NOMO-1 treated with DMSO at 0.1 percent for 48 hours (cell line): ENCODE measurements at regions not wholly inside any gene's neighbourhood (a gene's known extent, or its start where the extent isn't known, plus 50 kb on each side); places are given as distances from the start of the nearest gene placed in this dataset.
"Not testable (repeated sequence)": the region's sequence is repeated elsewhere in the genome, so short reads cannot be mapped to it uniquely, and the experiment has no call there.

Experiments used
- DNase-seq: peaks from one replicate; lab custom pipeline; 2025; ENCODE audit not compliant: unreplicated experiment; lab: John Stamatoyannopoulos, UW

- DNase-seq: no peak
Observed at GRCh38 chr4:126614356-126614855, 1018.4 kb upstream of the INTU start.

DNA sequence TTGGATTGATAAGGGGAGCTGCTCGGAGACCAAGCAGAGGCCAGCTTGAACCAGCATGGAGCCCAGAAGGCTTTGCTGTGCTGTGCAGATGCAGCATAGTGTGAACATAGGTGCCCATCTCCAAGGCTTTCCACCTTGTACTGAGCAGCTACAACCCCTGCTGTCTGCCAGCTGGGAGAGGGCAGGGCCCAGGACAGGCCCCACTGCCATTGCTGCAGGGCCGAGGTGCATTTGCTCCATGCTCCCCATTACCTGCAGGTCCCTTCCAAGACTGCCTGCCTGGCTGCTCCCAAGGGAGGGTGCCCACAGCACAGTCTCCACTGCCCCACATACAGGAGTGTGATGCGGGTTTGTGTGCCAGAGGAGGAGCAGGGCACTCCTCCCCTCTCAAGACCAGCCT lies 1016.0 kb upstream of the INTU start:
- DNase-seq: no peak

DNA sequence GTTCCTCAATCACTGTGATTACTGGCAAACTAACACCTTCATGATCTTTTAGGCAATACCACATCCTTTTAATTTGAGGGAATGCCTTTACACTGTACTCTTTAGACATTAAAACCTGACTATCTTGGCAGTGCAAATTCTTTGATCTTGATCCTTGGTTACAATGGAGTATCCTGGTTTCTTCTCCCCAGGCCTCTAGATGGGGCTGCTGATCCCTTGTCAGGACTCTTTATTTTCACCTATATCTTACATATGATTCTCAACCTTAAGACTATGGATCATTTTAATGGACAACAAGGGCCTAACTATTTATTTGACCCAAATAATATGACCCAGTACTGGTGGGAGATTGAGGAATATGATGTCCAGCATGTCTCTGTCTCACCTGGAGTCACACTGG lies 1005.5 kb upstream of the INTU start:
- no peak for DNase-seq

- no peak for DNase-seq
Observed at GRCh38 chr4:126628933-126629332, 1003.8 kb upstream of the INTU start.

GRCh38 chr4:126630230-126630629 lies 1002.5 kb upstream of the INTU start:
- DNase-seq: no peak

GRCh38 chr4:126633306-126633705 lies 999.5 kb upstream of the INTU start:
- no peak for DNase-seq

DNA sequence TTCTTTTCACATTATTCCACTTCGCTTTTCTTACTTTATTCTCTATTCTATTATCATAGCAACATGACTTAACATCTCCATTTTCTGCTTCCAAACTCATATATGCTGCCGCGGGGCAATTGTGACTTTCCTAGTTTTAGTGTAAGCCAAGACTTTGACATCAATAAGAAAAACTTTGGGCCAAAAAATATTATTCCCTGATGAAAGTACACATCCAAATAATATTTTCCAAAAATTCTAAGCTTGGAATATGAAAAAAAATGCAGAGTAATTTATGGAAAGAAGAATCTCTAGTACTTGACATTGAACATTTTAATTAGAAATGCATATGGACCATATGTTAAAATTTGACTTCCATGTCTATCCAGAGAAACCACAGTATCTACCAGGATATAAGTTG lies 995.1 kb upstream of the INTU start:
- DNase-seq: no peak

DNA sequence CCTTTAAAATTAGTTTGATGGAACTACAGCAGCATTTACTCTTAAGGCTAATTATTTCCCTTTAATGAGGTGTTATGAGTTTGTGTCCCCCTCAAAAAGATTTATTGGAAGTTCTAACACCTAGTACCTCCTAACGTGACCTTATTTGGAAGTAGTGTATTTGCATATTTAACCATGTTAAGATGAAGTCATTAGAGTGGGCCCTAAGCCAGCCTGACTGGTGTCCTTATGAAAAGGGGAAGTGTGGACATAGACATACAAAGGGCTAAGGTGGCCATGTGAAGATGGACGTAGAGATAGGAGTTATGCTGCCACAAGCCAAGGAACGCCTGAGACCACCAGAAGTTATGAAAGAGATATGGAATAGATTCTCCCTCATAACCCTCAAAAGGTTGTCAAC lies 985.4 kb upstream of the INTU start:
- no peak for DNase-seq

DNA sequence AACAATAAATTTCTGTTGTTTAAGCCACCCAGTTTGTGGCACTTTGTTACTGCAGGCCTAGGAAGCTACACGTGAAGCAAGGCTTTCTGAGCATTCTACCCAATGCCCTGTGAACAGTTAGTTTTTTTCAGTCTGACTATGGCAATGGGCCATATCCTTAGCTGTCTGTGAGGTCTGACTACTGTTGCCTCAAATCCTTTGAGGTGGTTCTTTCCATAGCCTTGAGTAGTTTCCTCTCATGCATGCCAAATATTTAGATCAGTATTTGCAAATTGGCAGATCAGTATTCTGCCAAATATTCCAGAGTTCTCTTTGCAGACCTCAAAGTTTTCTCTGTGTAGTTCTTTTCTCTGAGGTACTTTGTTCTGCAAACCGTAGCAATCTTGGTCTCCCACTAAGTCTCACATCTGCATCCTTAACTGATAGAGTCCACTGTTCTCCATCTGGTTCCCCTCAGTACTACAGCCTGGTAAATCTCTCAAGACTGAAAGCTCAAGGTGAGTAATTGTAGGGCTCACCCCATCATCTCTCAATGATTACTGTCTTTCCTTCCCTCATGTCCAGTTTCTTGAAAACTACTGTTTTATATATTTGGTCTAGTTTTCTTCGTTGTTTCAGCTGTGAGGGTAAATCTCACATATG lies 984.9 kb upstream of the INTU start:
- no peak for DNase-seq

DNA sequence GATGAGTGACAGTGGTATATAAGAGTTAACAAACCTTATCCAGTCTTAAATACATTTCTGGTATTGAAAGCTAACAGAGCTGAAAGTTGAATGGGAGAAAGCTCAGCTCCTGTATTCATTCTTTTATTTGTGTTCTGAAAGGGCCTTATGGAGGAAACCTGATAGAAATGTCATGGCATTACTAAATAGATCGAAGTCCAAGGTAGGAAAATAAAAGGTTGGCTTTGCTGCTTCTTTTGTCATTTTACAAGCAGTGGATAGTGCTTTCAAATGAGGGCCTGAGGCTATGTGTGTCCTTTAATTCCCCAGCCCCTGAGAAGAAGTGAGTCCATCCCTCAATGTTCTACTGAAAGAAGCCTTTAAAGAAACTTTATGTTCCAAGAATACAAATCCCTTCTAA lies 974.3 kb upstream of the INTU start:
- no peak for DNase-seq

DNA sequence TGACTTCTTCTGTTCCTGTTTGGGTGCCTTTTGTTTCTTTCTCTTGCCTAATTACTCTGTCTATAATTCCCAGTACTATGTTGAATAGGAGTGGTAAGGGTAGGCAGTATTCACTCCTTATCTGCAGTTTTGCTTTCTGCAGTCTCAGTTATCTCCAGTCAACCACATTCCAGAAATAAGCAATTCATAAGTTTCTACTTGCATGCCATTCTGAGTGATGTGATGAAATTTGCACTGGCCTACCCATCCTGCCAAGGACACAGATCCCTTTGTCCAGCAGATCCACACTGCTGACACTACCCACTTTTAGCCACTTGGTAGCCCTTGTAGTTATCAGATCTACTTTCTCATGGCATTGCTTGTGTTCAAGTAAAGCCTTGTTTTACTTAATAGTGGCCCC lies 971.6 kb upstream of the INTU start:
- no peak for DNase-seq

DNA sequence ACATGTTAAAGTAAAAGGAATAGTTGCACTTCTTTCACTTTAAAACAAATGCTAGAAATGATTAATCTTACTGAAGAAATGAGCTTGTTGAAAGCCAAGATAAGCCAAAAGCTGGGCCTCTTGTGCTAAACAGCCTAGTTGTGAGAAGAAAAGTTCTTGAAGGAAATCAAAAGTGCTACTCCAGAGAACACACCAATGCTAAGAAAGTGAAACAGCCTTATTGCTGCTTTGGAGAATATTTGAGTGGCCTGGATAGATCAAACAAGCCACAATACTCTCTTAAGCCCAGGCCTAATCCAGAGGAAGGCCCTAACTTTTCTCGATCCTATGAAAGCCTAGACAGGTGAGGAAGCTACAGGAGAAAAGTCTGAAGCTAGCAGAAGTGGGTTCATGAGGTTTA lies 967.9 kb upstream of the INTU start:
- DNase-seq: no peak

GRCh38 chr4:126670038-126670437 lies 962.7 kb upstream of the INTU start:
- not testable (repeated sequence) for DNase-seq

- DNase-seq: no peak
Observed at GRCh38 chr4:126678618-126679017, 954.1 kb upstream of the INTU start.

DNA sequence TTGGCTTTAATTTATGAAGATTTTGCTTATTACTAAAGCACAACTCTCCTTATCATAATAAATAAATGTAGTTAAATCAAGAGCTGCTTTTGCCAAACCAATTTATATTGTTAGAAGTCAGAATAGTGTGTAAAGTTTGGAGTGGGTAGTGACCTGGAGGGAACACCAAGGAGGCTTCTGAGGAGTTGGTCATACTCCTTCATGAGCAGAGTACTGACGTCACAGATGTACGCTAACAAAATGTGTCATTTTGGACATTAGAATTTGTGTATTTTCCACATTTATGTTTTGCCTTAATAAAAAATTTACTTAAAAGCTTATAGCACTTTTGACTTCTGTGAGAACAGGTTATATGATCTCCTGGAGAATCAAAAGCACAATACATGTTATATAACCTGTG lies 953.5 kb upstream of the INTU start:
- no peak for DNase-seq

GRCh38 chr4:126682250-126682649 lies 950.5 kb upstream of the INTU start:
- DNase-seq: no peak

DNA sequence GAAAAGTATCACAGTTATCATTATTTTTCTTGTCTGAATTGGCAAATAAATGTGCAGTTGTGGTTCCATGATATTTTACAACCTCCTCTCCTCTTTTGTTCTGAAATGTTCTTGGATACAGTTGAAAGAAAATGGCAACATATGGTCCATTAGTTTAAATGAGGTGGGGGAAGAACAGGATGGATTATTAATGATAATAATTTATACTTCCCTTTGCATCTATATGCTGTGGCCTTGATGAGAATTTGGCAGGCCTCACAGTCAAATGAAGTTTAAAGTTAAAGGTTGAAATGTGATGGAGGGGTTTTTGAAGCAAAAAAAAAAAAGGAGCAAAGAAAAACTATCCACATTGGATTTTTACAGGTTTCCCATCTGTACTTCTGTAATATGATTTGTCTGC lies 946.3 kb upstream of the INTU start:
- DNase-seq: no peak

- no peak for DNase-seq
Observed at GRCh38 chr4:126687655-126688358, 945.0 kb upstream of the INTU start.

DNA sequence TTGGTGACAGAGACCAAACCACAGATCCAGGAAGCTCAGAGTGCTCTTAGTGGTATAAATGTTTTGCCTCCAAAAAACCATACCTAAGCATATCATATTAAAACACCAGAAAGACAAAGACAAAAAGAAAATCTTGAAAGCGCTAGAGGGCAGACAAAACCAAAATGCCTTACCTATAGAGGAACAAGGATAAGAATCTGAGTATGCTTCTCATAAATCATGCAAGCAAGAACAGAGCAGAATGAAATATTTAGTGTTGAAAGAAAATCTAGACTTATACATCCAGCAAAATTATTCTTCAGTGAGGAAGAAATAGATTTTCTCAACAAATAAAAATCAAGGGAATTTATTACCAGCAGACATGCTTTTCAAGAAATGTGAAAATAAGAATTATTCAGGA lies 941.0 kb upstream of the INTU start:
- DNase-seq: no peak

DNA sequence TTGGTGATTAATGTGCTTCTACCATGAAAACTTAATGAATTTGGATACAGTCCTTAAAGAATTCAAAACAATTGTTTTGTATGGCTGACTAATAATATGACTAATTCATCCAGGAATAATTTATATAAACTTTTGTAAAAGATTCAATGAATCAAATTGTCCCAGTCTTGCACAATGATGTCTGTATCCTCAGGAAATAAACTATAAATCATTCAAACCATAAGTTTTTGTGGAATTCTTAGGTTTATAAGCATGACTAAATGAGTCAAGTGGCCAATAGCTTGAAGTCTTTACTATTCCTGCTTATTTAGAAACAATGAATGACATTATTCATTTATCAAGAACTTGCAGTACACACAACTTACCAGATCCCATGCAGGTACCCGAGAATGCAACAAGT lies 935.0 kb upstream of the INTU start:
- DNase-seq: no peak

GRCh38 chr4:126698224-126698623 lies 934.5 kb upstream of the INTU start:
- no peak for DNase-seq

- no peak for DNase-seq
Observed at GRCh38 chr4:126701756-126702155, 931.0 kb upstream of the INTU start.

- no peak for DNase-seq
Observed at GRCh38 chr4:126702747-126703146, 930.0 kb upstream of the INTU start.
